ENCODE measurements at regions not wholly inside any gene's neighbourhood (a gene's known extent, or its start where the extent isn't known, plus 50 kb on each side); places are given as distances from the start of the nearest gene placed in this dataset.

GRCh38 chr10:9602998-9603397 is 1414.7 kb upstream of the CELF2 start:
- BruUV-seq (replicated peaks), result no TSS peak
- ChIA-PET POLR2A (no interaction called here), CTCF (no interaction called here)
- no peaks in the 10 kb centered on the region for H3K79me2 ChIP-seq (ENCODE audit: control insufficient read depth, insufficient read depth, low read length)
- H3K9ac ChIP-seq (replicated peaks; ENCODE audit: extremely low read depth, insufficient read depth, low read length), result no peak overlapping the region
- H3K9me3 ChIP-seq (replicated peaks; ENCODE audit: control insufficient read depth, insufficient read depth, low read length), result no peaks in the 10 kb centered on the region
- H3K9me1 ChIP-seq (replicated peaks; ENCODE audit: control insufficient read depth, extremely low read depth, insufficient read depth, low read length), result no peaks in the 10 kb centered on the region
- no peak overlapping the region for H3K27ac ChIP-seq (ENCODE audit: insufficient read depth, low read depth, low read length)
- intact Hi-C loops (cut with micrococcal nuclease), result no loop called here
- no peaks in the 10 kb centered on the region for H3K27me3 ChIP-seq (ENCODE audit: control insufficient read depth in 2 of 2, insufficient read depth in 2 of 2, low read length in 2 of 2)
- DNase-seq (ENCODE audit: low read depth, low spot score) (no peak), FAIRE-seq (no peak)
- H4K20me1 ChIP-seq (replicated peaks; ENCODE audit: control insufficient read depth, extremely low read depth, insufficient read depth, low read length), result no peaks in the 10 kb centered on the region
- no peak overlapping the region for H3K4me3 ChIP-seq (replicated peaks in 1 of 3; ENCODE audit: insufficient read depth in 1 of 3, low read depth in 1 of 3, low read length in 3 of 3)
- no peak overlapping the region for H3K4me2 ChIP-seq (ENCODE audit: insufficient read depth, low read length)
- H3K36me3 ChIP-seq (ENCODE audit: control insufficient read depth in 2 of 2, extremely low read depth in 1 of 2, insufficient read depth in 2 of 2, low read length in 2 of 2), result no peaks in the 10 kb centered on the region
- TF ChIP-seq JUN (IDR thresholded peaks at IDR 0.05; ENCODE audit: borderline replicate concordance, insufficient read depth, insufficient read length, low read depth) (no peak), POLR2A (IDR thresholded peaks at IDR 0.05; ENCODE audit: low read depth, low read length) (no peak), POLR2AphosphoS5 (IDR thresholded peaks at IDR 0.05; ENCODE audit: insufficient read depth, low read depth, low read length) (no peak), MAX (IDR thresholded peaks at IDR 0.05; ENCODE audit: insufficient read depth, insufficient read length) (no peak), FOS (IDR thresholded peaks at IDR 0.05; ENCODE audit: borderline replicate concordance, insufficient read depth, low read length) (no peak), GATA2 (IDR thresholded peaks at IDR 0.05; ENCODE audit: insufficient read depth, insufficient read length, low read depth, low read length) (no peak), EZH2 (IDR thresholded peaks at IDR 0.05; ENCODE audit: borderline replicate concordance, low read depth, low read length, severe bottlenecking) (no peak), MYC (IDR thresholded peaks at IDR 0.05; ENCODE audit: low read depth, low read length) (no peak), CTCF (IDR thresholded peaks at IDR 0.05; ENCODE audit: extremely low read depth in 1 of 2, insufficient read depth in 1 of 2, low read depth in 1 of 2, low read length in 2 of 2) (no peak)
- no peaks in the 10 kb centered on the region for H3K4me1 ChIP-seq (ENCODE audit: control insufficient read depth, extremely low read depth, insufficient read depth, low read length)
- dilution Hi-C loops (cut with MboI; ENCODE audit: extremely low pct_ligation_motif_present, low sequenced_read_pairs), result no loop called here
- no peak overlapping the region for H2AFZ ChIP-seq (ENCODE audit: low read depth, low read length)

Measured in endothelial cell of umbilical vein (primary cell).